ENCODE measurements at regions not wholly inside any gene's neighbourhood (a gene's known extent, or its start where the extent isn't known, plus 50 kb on each side); places are given as distances from the start of the nearest gene placed in this dataset.

DNA sequence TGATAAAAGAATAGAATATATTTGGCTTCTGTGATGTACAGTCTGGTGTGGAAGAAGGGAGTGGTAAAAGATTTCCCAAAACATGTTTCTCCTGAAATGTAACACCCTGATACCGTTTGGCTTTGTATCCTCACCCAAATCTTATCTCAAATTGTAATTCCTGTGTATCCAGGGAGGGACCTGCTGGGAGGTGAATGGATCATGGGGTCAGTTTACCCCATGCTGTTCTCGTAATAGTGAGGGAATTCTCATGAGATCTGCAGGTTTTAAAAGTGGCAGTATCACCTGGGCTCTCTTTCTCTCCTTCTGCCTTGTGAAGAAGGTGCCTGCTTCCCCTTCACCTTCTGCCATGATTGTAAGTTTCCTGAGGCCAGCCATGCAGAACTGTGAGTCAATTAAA is 1070.8 kb downstream of the IGSF11 start:
- TF ChIP-seq, protein P1, sequence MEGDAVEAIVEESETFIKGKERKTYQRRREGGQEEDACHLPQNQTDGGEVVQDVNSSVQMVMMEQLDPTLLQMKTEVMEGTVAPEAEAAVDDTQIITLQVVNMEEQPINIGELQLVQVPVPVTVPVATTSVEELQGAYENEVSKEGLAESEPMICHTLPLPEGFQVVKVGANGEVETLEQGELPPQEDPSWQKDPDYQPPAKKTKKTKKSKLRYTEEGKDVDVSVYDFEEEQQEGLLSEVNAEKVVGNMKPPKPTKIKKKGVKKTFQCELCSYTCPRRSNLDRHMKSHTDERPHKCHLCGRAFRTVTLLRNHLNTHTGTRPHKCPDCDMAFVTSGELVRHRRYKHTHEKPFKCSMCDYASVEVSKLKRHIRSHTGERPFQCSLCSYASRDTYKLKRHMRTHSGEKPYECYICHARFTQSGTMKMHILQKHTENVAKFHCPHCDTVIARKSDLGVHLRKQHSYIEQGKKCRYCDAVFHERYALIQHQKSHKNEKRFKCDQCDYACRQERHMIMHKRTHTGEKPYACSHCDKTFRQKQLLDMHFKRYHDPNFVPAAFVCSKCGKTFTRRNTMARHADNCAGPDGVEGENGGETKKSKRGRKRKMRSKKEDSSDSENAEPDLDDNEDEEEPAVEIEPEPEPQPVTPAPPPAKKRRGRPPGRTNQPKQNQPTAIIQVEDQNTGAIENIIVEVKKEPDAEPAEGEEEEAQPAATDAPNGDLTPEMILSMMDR (IDR thresholded peaks at IDR 0.05), result no peak
- no peak for TF ChIP-seq POLR2A (IDR thresholded peaks at IDR 0.05)

Data from adrenal gland (tissue), 5 donors.